ENCODE measurements at regions not wholly inside any gene's neighbourhood (a gene's known extent, or its start where the extent isn't known, plus 50 kb on each side); places are given as distances from the start of the nearest gene placed in this dataset.

DNA sequence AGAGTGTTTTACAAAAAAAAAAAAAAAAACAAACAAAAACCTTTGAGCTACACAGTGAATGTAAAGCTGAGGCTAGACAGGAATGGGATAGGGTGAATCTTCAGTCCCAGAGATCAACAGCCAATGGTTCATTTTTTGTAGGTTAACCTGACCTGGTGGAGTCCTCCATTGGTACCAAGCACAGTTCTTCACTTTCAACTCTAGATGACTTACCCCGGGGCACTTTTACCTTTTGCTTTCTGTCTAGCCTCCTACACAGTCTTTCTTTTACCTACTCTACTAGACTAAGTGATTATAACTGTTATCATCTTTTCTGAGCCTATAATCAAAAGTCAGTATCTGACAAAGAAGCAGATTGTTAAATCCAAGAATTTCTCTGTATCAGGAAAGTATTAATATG lies 50.9 kb downstream of the ANXA2R start:
- ATAC-seq (no peak), DNase-seq (no peak), FAIRE-seq (no peak)
- TF ChIP-seq, protein P1, sequence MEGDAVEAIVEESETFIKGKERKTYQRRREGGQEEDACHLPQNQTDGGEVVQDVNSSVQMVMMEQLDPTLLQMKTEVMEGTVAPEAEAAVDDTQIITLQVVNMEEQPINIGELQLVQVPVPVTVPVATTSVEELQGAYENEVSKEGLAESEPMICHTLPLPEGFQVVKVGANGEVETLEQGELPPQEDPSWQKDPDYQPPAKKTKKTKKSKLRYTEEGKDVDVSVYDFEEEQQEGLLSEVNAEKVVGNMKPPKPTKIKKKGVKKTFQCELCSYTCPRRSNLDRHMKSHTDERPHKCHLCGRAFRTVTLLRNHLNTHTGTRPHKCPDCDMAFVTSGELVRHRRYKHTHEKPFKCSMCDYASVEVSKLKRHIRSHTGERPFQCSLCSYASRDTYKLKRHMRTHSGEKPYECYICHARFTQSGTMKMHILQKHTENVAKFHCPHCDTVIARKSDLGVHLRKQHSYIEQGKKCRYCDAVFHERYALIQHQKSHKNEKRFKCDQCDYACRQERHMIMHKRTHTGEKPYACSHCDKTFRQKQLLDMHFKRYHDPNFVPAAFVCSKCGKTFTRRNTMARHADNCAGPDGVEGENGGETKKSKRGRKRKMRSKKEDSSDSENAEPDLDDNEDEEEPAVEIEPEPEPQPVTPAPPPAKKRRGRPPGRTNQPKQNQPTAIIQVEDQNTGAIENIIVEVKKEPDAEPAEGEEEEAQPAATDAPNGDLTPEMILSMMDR (IDR thresholded peaks at IDR 0.05): no peak
- H3K4me3 ChIP-seq: no peak overlapping the region
- no peak overlapping the region for H3K27ac ChIP-seq
- WGBS, 2 donors: 66 to 80% methylated on average over 1 of the region's 1 CpG
- H3K27me3 ChIP-seq: peaks cover 0 to 51% (median 11%) of the 10 kb centered on the region in 4 donors
- intact Hi-C loops (cut with DNase I): no loop called here
- no peaks in the 10 kb centered on the region for H3K36me3 ChIP-seq
- H3K9me3 ChIP-seq: no peaks in the 10 kb centered on the region
- H3K4me1 ChIP-seq: no peaks in the 10 kb centered on the region

- intact Hi-C loops (cut with DNase I): no loop called here
- Histone ChIP-seq H3K9me3 (no peaks in the 10 kb centered on the region), H3K27me3 (peaks cover 0 to 44% (median 5%) of the 10 kb centered on the region in 4 donors), H3K4me3 (no peak overlapping the region), H3K4me1 (no peaks in the 10 kb centered on the region), H3K27ac (no peak overlapping the region), H3K36me3 (no peaks in the 10 kb centered on the region)
- ATAC-seq: no peak
- DNase-seq: no peak
- no peak for FAIRE-seq
- TF ChIP-seq, protein P1 (IDR thresholded peaks at IDR 0.05): no peak
- 63 to 86% methylated on average over 2 of the region's 2 CpGs for WGBS, 2 donors
These were observed 51.6 kb downstream of the ANXA2R start for GRCh38 chr5:42988568-42988967.

DNA sequence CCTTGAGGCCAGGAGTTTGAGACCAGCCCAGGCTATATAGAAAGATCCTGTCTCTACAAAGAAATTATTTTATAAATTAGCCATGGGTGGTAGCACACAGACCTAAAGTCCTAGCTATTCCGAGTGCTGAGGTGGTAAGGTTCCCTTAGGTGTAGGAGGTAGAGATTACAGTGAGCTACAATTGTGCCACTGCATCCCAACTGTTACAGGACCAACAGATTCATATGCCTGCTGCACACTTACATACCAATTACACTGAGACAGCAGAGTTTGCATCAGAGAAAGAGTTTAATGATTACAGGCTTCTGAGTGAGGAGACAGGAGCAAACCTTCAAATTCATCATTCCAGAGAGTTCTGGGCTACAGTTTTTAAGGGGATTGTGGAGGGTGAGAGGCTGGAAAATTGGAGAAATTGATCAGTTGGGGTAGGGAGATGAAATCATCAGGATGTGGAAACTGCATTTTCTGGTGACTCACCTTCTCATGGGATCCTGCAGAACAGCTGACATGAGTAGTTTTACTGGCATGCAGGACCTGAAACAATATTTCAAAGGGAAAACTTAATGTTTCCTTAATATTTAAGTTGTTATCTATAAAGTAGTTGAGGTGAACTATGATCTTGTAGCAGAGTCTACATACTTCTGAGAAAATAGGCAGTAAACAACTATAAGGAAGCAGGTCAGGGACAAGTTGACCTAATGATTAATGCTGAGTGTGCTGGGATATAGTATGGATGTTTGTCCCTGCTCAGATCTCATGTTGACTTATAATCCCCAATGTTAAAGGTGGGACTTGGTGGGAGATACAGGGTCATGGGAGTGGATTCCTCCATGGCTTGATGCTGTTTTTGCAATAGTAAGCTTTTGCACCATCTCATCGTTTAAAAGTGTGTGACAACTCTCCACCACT lies 54.7 kb downstream of the ANXA2R start:
- FAIRE-seq (no peak), ATAC-seq (no peak), DNase-seq (no peak)
- Histone ChIP-seq H3K4me1 (no peaks in the 10 kb centered on the region), H3K27me3 (peaks cover 0 to 20% (median 0%) of the 10 kb centered on the region in 4 donors), H3K9me3 (no peaks in the 10 kb centered on the region), H3K27ac (no peak overlapping the region), H3K4me3 (no peak overlapping the region), H3K36me3 (no peaks in the 10 kb centered on the region)
- intact Hi-C loops (cut with DNase I): no loop called here
- TF ChIP-seq, protein P1 (IDR thresholded peaks at IDR 0.05): no peak
- 53 to 65% methylated on average over 2 of the region's 2 CpGs for WGBS, 2 donors

GRCh38 chr5:42984307-42984706 lies 55.8 kb downstream of the ANXA2R start:
- H3K4me3 ChIP-seq: no peak overlapping the region
- ATAC-seq: no peak

More at GRCh38 chr5:42984307-42984706, 55.8 kb downstream of the ANXA2R start:
- H3K27me3 ChIP-seq: peaks cover 0 to 18% (median 0%) of the 10 kb centered on the region in 4 donors
- no peaks in the 10 kb centered on the region for H3K4me1 ChIP-seq
- no peak overlapping the region for H3K27ac ChIP-seq
- H3K9me3 ChIP-seq: no peaks in the 10 kb centered on the region
- H3K36me3 ChIP-seq: no peaks in the 10 kb centered on the region
- intact Hi-C loops (cut with DNase I): no loop called here
- TF ChIP-seq, protein P1 (IDR thresholded peaks at IDR 0.05): no peak
- FAIRE-seq (no peak), DNase-seq (no peak)

Measured in pancreas (tissue), 10 donors.